GM21367 (cell line): ENCODE measurements at regions not wholly inside any gene's neighbourhood (a gene's known extent, or its start where the extent isn't known, plus 50 kb on each side); places are given as distances from the start of the nearest gene placed in this dataset.
A peak's percentile ranks its signal among the peaks of the same experiment; 100 is the strongest.
"Not testable (repeated sequence)": the region's sequence is repeated elsewhere in the genome, so short reads cannot be mapped to it uniquely, and the experiment has no call there.

Source experiments
- ATAC-seq: cut with Tn5 transposase; IDR thresholded peaks from one replicate; pipeline ENCODE4 v1.9.1; 2021; ENCODE audit not compliant: unreplicated experiment

- ATAC-seq = no peak
These were observed 126.0 kb upstream of the TMEM170B start for GRCh38 chr6:11411593-11411992.

DNA sequence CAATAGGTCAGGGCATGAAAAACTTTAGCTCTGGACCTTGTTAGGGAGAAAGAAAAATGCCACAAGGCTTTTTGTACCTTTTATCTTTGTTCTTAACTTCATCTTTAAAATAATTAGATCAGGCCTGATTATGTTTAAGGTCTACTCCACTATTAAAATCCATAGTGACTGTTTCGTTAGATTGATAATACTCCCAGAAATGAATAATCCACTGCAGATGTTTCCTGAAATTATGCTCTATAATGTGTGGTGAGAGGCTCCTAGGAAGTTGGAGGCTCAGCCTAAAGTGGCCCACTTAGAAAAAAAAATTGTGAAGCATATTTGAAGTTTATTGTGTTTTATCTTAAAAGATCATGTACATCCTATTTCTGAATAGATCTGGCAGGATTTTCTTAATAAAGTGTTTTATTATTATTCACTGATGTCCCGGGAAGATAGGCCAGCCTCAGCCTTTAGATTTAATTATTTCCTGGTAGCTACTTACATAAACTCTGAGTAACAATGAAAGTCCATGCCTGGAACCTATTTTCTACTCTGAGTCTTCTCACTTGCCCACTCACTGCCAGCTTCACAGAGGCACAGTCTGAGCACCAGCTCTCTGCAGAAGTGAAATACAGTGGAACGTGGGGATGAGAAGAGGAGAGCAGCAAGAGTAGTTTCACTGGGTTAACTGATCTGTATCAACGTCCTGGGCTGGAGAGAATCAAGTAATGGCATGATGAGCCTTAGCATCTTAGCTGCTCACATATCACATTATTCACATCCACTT lies 126.8 kb upstream of the TMEM170B start:
- ATAC-seq = peak; percentile 60

DNA sequence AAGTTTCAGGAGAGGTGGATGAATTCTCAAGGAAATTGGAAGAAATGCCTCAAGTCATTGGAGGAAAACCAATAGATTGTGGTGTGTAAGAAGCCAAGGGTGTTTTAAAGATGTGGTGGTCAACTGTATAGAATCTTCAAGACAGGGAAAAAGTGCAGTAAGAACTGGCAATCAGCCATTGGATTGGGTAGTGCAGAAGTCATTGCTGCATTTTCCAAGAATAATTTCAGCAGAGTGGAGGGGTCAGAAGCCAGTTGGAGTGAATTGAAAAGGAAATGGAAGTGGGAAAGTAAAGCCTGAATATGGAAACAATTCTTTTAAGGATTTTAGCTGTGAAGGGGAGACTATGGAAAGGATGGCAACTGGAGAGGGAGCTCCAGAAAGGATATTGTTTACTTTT lies 128.2 kb upstream of the TMEM170B start:
- ATAC-seq = no peak

DNA sequence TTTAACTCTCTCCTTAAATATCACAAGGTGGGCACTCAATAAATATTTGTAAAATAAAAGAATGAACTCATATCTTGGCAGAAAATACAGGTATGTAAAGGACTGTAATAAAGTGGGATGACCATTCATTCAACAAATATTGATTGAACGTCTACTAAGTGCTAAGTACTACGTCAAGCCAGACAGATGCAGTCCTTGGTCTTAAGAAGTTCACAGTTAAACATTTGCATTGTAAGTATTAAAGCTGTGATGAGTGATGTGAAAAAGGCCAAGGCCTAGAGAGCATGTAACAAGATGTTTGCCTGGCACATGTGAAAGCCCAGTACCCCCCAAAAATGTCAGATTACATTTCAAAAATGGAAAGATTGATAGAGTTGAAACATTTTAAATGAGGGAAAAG lies 130.1 kb upstream of the TMEM170B start:
- ATAC-seq = no peak

GRCh38 chr6:11404838-11405237 lies 132.7 kb upstream of the TMEM170B start:
- no peak for ATAC-seq

- ATAC-seq = peak; percentile 51
These were observed 133.5 kb upstream of the TMEM170B start for GRCh38 chr6:11404081-11404480.

GRCh38 chr6:11403035-11403601 lies 134.4 kb upstream of the TMEM170B start:
- ATAC-seq = no peak

DNA sequence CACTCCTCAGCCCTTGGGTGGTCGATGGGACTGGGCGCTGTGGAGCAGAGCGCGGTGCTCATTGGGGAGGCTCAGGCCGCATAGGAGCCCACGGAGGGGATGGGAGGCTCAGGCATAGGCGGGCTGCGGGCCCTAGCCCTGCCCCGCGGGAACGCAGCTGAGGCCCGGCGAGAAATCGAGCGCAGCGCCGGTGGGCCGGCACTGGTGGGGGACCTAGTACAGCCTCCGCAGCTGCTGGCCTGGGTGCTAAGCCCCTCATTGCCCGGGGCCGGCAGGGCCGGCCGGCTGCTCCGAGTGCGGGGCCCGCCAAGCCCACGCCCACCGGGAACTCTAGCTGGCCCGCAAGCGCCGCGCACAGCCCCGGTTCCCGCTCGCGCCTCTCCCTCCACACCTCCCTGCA lies 135.0 kb upstream of the TMEM170B start:
- ATAC-seq = not testable (repeated sequence)

GRCh38 chr6:11401954-11402353 lies 135.6 kb upstream of the TMEM170B start:
- ATAC-seq = not testable (repeated sequence)

DNA sequence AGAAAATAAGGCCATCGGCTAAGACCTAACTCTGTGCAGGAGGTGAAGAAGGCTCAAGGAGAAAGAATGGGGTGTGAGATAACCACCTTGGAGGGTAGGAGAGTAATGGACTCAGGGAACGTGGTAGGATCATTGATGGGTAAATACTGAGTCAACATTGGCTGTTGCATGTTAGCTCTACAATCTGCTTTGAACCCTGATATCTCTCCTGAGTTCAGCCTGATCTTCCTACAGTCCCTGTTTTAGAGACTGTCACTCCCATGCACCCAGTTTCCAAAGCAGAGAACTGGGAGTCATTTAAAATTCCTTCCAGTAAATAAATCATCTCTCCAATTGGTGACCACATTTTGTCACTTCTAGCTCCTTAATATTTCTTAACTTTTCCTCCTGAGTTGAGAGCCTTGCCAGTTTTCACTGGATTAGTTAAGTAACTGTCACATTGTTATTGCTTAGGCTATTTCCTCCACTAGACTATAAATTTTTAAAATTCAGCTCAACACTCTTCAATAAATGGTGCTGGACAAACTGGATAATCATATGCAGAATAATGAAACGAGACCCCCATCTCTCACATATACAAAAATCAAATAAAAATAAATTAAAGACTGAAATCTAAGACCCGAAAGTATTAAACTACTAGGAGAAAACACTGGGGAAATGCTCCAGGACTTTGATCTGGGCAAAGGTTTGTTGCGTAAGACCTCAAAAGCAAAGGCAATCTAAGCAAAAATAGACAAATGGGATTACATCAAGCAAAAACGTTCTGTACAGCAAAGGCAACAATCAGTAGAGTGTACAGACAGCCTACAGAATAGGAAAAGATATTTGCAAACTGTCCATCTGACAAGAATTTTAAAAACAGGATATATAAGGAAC lies 138.9 kb upstream of the TMEM170B start:
- no peak for ATAC-seq

GRCh38 chr6:11397622-11398450 lies 139.7 kb upstream of the TMEM170B start:
- no peak for ATAC-seq

- ATAC-seq = no peak
These were observed 140.7 kb upstream of the TMEM170B start for GRCh38 chr6:11396860-11397259.

DNA sequence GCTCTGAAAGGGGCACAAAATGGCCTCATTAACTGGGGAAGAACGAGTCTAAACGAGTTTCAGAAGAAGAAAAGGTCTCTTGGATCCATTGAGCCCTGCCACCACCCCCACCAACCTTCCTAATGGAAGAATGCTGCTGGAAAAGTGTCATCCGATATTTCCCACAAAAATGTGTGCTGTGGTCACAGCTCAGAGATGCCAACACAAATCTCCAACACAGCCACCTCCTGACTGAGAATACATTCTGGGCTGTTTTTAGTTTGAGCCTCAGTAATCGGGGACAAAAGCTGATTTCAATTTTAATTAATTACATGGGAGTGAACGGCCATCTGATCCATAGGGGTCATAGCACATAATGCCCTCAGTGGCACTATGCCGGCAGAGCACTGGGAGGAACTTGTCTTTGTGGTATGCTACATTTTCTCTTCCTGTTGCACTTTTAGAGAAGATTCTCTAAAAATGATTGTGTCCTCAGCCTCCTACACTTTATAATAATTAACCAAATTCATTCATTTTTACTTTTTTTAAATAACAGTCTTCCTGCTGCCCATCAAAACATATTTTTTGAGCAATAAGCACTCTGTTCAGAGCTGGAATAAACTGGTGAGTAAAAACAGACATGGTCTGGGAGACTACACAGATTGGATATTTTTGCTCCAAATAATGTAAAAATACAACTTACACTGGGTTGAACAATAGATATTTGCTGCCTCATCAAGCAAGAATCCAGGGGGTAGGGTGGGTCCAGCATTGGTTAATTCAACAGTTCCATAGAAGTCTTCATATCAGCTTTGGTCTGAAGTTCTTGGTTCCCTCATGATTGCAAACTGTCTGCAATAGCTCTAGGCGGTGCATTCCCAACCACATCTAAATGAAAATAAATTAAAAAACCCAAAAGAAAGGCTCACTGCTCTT lies 143.6 kb upstream of the TMEM170B start:
- no peak for ATAC-seq

DNA sequence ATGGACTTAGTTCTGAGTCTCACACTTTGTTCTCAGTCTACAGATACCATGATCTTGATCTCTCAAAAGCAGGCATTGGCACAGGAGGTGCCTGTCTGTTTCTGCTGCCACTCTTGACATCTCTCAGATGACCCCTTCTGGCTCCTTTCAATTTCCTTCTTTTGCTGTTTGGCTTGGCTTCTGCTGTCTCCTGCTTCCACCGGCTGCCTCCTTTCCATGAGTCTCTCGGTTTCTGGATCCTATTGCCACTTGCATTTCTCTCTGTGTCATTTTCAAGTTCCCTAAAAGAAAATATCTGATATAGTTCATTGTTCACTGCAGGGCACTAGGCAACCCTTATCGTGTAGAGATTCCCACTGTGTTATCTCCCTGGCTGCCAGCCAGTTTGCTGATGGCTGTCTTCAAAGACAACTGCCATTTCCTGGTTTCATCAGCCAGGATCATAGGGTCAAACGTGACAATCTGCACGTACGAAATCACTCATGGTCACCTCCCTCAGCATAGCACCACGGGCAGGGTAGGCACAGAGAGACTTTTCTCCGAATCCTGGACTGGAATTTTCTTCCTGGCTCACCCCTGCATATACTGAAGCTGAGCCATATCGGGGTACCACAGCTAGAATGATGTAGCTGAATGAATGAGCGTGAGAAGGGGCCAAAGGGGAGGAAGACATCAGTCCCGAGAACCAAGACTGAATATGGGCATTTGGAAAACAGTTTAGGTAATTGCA lies 144.6 kb upstream of the TMEM170B start:
- no peak for ATAC-seq

- ATAC-seq = no peak
These were observed 145.4 kb upstream of the TMEM170B start for GRCh38 chr6:11391934-11392777.

- no peak for ATAC-seq
These were observed 147.6 kb upstream of the TMEM170B start for GRCh38 chr6:11389977-11390376.

- ATAC-seq = no peak
These were observed 148.3 kb upstream of the TMEM170B start for GRCh38 chr6:11388983-11389944.
